Left ventricle myocardium inferior (tissue), 1 donor: ENCODE measurements at regions not wholly inside any gene's neighbourhood (a gene's known extent, or its start where the extent isn't known, plus 50 kb on each side); places are given as distances from the start of the nearest gene placed in this dataset.
"Not testable (repeated sequence)": the region's sequence is repeated elsewhere in the genome, so short reads cannot be mapped to it uniquely, and the experiment has no call there.

Source experiments
- DNase-seq: peaks from one replicate; pipeline ENCODE4 v3.0.0-alpha.2; 2020
- H3K27ac ChIP-seq: fragments of 200-600 bp; replicated peaks from 2 replicates; pipeline ENCODE4 v1.8.0; 2021
- H3K27me3 ChIP-seq: fragments of 200-600 bp; 2 replicates; pipeline ENCODE4 v1.8.0; 2021; ENCODE audit warnings: low read depth
- H3K36me3 ChIP-seq: fragments of 200-600 bp; 2 replicates; pipeline ENCODE4 v1.8.0; 2021
- H3K4me1 ChIP-seq: fragments of 200-600 bp; 2 replicates; pipeline ENCODE4 v1.8.0; 2021
- H3K4me3 ChIP-seq: fragments of 200-600 bp; 2 replicates; pipeline ENCODE4 v1.8.0; 2021; ENCODE audit warnings: mild to moderate bottlenecking, moderate library complexity
- H3K9me3 ChIP-seq: fragments of 200-600 bp; replicated peaks from 2 replicates; pipeline ENCODE4 v1.8.0; 2021
- intact Hi-C: fragments of 100-400 bp; cut with micrococcal nuclease; formaldehyde crosslinking; loops from one replicate; pipeline ENCODE4 v1.11.0; 2022
- TF ChIP-seq, protein P1 (sequence below): fragments of 200-600 bp; IDR thresholded peaks from 2 replicates; pipeline ENCODE4 v1.8.0; 2021; ENCODE audit warnings: antibody characterized with exemption, mild to moderate bottlenecking, borderline replicate concordance
- donor health status: DM: no; HTN: yes; CAD: no; lungs with severe emphysema.

DNA sequence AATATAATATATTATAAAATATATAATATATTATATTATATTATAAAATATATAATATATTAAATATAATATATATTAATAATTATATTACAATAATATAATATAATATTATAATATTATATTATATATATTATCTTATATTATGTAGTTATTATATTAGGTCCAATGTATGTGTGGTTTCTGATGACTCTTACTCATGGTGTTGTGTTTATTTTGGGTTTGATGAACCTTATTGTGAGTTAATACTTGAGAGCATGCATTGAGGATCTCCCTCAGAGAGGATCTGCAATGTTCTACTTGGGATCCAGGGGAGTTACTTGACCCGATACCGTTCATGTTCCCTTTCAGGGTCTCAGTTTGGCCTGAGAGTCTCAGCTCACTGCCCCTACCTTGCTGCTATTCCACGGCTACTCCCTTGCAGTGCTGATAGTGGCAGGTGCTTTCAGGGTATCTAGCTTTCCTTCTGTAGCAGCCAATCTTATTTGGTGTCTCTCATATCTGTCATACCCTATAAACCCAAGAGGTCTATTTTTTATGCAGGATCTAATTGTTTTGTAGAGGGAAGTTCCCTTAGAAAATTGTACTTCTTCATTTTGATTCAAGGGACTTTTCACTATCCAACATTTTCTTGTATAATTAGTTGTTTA is 89.1 kb upstream of the ZDHHC17 start:
- Histone ChIP-seq H3K27ac (no peak overlapping the region), H3K9me3 (no peaks in the 10 kb centered on the region), H3K36me3 (no peaks in the 10 kb centered on the region), H3K4me1 (no peaks in the 10 kb centered on the region), H3K27me3 (no peaks in the 10 kb centered on the region), H3K4me3 (no peak overlapping the region)
- intact Hi-C loops: no loop called here
- no peak for DNase-seq
- TF ChIP-seq, protein P1, sequence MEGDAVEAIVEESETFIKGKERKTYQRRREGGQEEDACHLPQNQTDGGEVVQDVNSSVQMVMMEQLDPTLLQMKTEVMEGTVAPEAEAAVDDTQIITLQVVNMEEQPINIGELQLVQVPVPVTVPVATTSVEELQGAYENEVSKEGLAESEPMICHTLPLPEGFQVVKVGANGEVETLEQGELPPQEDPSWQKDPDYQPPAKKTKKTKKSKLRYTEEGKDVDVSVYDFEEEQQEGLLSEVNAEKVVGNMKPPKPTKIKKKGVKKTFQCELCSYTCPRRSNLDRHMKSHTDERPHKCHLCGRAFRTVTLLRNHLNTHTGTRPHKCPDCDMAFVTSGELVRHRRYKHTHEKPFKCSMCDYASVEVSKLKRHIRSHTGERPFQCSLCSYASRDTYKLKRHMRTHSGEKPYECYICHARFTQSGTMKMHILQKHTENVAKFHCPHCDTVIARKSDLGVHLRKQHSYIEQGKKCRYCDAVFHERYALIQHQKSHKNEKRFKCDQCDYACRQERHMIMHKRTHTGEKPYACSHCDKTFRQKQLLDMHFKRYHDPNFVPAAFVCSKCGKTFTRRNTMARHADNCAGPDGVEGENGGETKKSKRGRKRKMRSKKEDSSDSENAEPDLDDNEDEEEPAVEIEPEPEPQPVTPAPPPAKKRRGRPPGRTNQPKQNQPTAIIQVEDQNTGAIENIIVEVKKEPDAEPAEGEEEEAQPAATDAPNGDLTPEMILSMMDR: no peak

DNA sequence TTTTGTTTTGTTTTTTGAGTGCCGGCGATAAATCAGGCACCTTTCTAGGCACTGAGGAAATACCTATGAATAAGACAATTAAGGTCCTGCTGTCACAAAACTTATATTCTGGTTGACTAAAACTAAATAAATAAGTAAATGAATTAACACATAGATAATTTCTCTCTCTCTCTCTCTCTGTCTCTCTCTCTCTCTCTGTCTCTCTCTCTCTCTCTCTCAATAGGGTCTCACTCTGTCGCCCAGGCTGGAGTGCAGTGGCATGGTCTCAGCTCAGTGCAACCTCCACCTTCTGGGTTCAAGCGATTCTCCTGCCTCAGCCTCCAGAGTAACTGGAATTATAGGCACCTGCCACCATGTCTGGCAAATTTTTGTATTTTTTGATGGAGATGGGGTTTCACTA is 87.7 kb upstream of the ZDHHC17 start:
- intact Hi-C loops, H3K36me3 ChIP-seq, H3K27me3 ChIP-seq, H3K27ac ChIP-seq, DNase-seq, H3K4me3 ChIP-seq, H3K9me3 ChIP-seq, H3K4me1 ChIP-seq: not testable (repeated sequence)

DNA sequence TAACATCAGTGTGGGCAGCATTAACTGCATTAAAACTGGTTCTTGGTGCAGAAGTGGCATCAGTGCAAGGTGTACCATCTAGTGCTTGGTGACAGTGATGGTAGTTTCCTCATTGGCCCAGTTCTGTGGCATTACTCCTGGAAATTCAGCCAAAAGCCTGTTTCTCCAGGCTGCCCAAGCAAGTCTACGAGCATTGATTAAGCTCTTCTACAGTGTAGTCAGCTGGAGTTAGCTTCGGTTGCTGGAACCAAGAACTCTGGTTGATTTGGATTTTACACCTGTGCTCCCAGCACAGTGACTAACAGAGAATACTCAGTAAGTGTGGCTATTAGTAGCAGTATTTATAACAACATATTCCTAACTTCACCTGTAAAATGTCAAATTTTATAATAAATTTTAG is 84.9 kb upstream of the ZDHHC17 start:
- no peaks in the 10 kb centered on the region for H3K27me3 ChIP-seq
- no peak for DNase-seq
- H3K4me1 ChIP-seq: no peaks in the 10 kb centered on the region
- intact Hi-C loops: no loop called here
- H3K27ac ChIP-seq: no peak overlapping the region
- H3K9me3 ChIP-seq: no peaks in the 10 kb centered on the region
- TF ChIP-seq, protein P1: no peak
- H3K36me3 ChIP-seq: no peaks in the 10 kb centered on the region
- H3K4me3 ChIP-seq: no peak overlapping the region

DNA sequence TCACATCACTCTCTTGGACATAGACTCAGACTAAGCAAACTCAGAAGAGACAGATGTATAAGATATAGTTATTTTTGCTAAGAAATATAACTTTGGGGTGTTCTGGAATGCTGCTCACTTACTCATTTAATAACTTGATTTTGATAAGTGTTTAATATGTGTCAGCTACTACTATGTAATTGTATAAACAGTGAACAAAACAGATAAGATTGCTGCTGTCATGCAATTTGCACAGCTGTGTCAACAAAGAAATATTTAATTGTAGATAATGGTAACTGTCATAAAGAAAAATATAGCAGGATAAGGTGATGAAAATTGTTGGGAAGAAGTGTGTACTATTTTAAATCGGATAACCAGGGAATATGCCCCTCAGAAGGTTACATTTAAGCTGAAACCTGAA is 84.1 kb upstream of the ZDHHC17 start:
- Histone ChIP-seq H3K9me3 (no peaks in the 10 kb centered on the region), H3K4me1 (peaks cover 2% of the 10 kb centered on the region), H3K36me3 (no peaks in the 10 kb centered on the region), H3K27me3 (no peaks in the 10 kb centered on the region), H3K27ac (no peak overlapping the region), H3K4me3 (no peak overlapping the region)
- DNase-seq: no peak
- intact Hi-C loops: no loop called here
- TF ChIP-seq, protein P1: no peak

DNA sequence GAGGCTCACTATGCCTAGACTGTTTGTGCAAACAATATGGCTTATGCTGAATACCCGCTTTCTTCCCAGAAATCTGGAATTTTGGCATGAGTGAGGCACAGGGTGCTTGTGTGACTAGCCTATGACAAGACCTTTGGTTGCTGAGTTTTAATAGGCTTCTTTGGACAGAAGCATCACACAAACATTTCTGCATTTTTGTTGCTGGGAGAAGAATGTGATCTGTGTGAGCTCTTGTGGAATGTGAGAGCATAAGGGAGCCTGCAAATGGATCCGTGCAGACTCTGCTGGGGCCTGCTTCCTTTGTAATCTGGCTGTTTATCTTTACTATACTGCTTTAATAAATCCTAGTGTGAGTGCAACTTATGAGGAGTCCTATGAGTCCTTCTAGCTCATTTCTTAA is 83.0 kb upstream of the ZDHHC17 start:
- Histone ChIP-seq H3K9me3 (no peaks in the 10 kb centered on the region), H3K4me3 (no peak overlapping the region), H3K27ac (no peak overlapping the region), H3K27me3 (no peaks in the 10 kb centered on the region), H3K36me3 (no peaks in the 10 kb centered on the region), H3K4me1 (peaks cover 12% of the 10 kb centered on the region)
- intact Hi-C loops: no loop called here
- TF ChIP-seq, protein P1: no peak
- no peak for DNase-seq

DNA sequence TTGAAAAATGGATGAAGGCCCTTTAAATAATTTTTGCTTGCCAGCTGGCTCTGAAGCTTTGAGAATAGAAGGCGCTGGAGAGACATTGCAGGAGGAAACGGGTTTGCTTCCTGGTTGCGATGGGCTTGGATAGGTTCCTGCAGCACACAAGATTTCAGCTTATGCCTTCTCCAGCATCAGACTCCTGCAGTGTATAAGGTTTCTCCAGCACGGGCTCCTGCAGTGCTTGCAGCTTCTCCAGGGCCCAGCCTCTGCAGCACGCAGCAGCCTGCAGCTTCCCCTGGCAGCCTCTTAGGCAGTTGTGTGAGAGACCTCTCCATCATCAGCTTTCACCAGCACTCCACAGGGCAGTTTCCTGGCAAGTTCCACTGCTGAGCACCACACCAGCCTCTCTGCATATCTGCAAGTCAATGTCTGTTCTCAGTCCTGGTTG is 78.7 kb upstream of the ZDHHC17 start:
- H3K27ac ChIP-seq: peak overlapping the region; percentile 5
- H3K4me3 ChIP-seq: peak overlapping the region; percentile 16
- intact Hi-C loops: no loop called here

More for the DNA sequence above, 78.7 kb upstream of the ZDHHC17 start:
- peak; percentile 37 for DNase-seq
- Histone ChIP-seq H3K4me1 (peaks cover 12% of the 10 kb centered on the region), H3K27me3 (no peaks in the 10 kb centered on the region), H3K9me3 (no peaks in the 10 kb centered on the region), H3K36me3 (no peaks in the 10 kb centered on the region)
- TF ChIP-seq, protein P1: no peak
